Endothelial cell of umbilical vein (primary cell): ENCODE measurements at regions not wholly inside any gene's neighbourhood (a gene's known extent, or its start where the extent isn't known, plus 50 kb on each side); places are given as distances from the start of the nearest gene placed in this dataset.

Experiments used
- CTCF ChIP-seq, 2 donors: IDR thresholded peaks; 1 replicate in 1 of 2; 2 replicates in 1 of 2; pipeline ENCODE4 v1.5.1; 2011; ENCODE audit warnings: low read length in 2 of 2, mild to moderate bottlenecking in 2 of 2, moderate library complexity in 2 of 2, control low read depth in 1 of 2, inconsistent platforms in 1 of 2, low read depth in 1 of 2; ENCODE audit not compliant: insufficient read depth in 1 of 2; ENCODE audit errors: extremely low read depth in 1 of 2
- EZH2 ChIP-seq: IDR thresholded peaks from 2 replicates; pipeline ENCODE4 v1.6.1; 2012; ENCODE audit warnings: borderline replicate concordance, low read depth, mild to moderate bottlenecking, moderate library complexity, low read length, inconsistent platforms; ENCODE audit not compliant: severe bottlenecking
- JUN ChIP-seq: IDR thresholded peaks from 2 replicates; pipeline ENCODE4 v1.6.1; 2011; ENCODE audit warnings: borderline replicate concordance, low read depth; ENCODE audit not compliant: insufficient read length, insufficient read depth
- MAX ChIP-seq: IDR thresholded peaks from 2 replicates; pipeline ENCODE4 v1.6.1; 2011; ENCODE audit not compliant: insufficient read depth, insufficient read length
- MYC ChIP-seq: IDR thresholded peaks from one replicate; pipeline ENCODE4 v1.6.1; 2011; ENCODE audit warnings: mild to moderate bottlenecking, low read depth, low read length
- POLR2A ChIP-seq: IDR thresholded peaks from 2 replicates; pipeline ENCODE4 v1.6.1; 2012; ENCODE audit warnings: low read depth, mild to moderate bottlenecking, control low read depth, low read length
- POLR2AphosphoS5 ChIP-seq: IDR thresholded peaks from 2 replicates; pipeline ENCODE4 v1.6.1; 2012; ENCODE audit warnings: low read depth, mild to moderate bottlenecking, control low read depth, low read length, moderate library complexity; ENCODE audit not compliant: insufficient read depth

- TF ChIP-seq MYC (no peak), JUN (no peak), CTCF (IDR thresholded peaks at IDR 0.05; ENCODE audit: extremely low read depth in 1 of 2, insufficient read depth in 1 of 2, low read depth in 1 of 2, low read length in 2 of 2) (peak; percentile 59 to 69), POLR2AphosphoS5 (no peak), POLR2A (peak; percentile 6), EZH2 (no peak), MAX (no peak)
Observed at GRCh38 chr17:69609473-69610305, 195.2 kb downstream of the MAP2K6 start.
